Naive thymus-derived CD4-positive, alpha-beta T cell (primary cell): ENCODE measurements at regions not wholly inside any gene's neighbourhood (a gene's known extent, or its start where the extent isn't known, plus 50 kb on each side); places are given as distances from the start of the nearest gene placed in this dataset.

Experiments used
- ATAC-seq: fragments of 150-1000 bp; cut with Tn5 transposase; 2 replicates; pipeline ENCODE4 v1.10.0; 2021; ENCODE audit warnings: mild to moderate bottlenecking, moderate library complexity
- CTCF ChIA-PET: fragments of 350-600 bp; sonication (Branson Sonifier 250); formaldehyde crosslinking; loops from one replicate; lab custom pipeline; 2021; ENCODE audit warnings: antibody characterized with exemption; lab: Charles Lee
- POLR2A ChIA-PET: fragments of 350-600 bp; sonication (Branson Sonifier 250); formaldehyde crosslinking; loops from one replicate; lab custom pipeline; 2021; ENCODE audit warnings: antibody characterized with exemption, inconsistent platforms; lab: Charles Lee
- DNase-seq, 9 donors: peaks; one replicate each; pipeline versions ENCODE4 v3.0.0 to v3.0.0-alpha.2; 2020 to 2022; ENCODE audit warnings: mixed read lengths in 1 of 9
- H3K27ac ChIP-seq: one replicate; pipeline ENCODE4 v1.7.0; 2013; ENCODE audit warnings: mild to moderate bottlenecking, low read depth, low read length, moderate library complexity
- H3K27me3 ChIP-seq, 2 donors: one replicate each; pipeline ENCODE4 v1.7.0; 2013; ENCODE audit warnings: low read length in 2 of 2, mild to moderate bottlenecking in 2 of 2, moderate library complexity in 2 of 2; ENCODE audit not compliant: control insufficient read depth in 2 of 2, insufficient read depth in 2 of 2
- H3K36me3 ChIP-seq, 3 experiments: 1 replicate in 2 of 3; 2 replicates in 1 of 3; pipeline ENCODE4 v1.7.0; 2013; ENCODE audit warnings: low read length in 3 of 3, mild to moderate bottlenecking in 3 of 3, moderate library complexity in 1 of 3; ENCODE audit not compliant: insufficient read depth in 3 of 3, control insufficient read depth in 2 of 3
- H3K4me1 ChIP-seq, 2 donors: one replicate each; pipeline ENCODE4 v1.7.0; 2013; ENCODE audit warnings: low read length in 2 of 2, mild to moderate bottlenecking in 2 of 2, moderate library complexity in 1 of 2; ENCODE audit not compliant: control insufficient read depth in 2 of 2, insufficient read depth in 2 of 2
- H3K4me3 ChIP-seq: 2 replicates; pipeline ENCODE4 v1.7.0; 2013; ENCODE audit warnings: mild to moderate bottlenecking, low read length
- H3K9me3 ChIP-seq, 3 experiments: 1 replicate in 2 of 3; 2 replicates in 1 of 3; pipeline ENCODE4 v1.7.0; 2013; ENCODE audit warnings: low read length in 3 of 3; ENCODE audit not compliant: control insufficient read depth in 2 of 3
- H3K27ac Mint-ChIP-seq, 9 donors: one replicate each; pipeline ENCODE4 v1.8.0; 2020 to 2022; ENCODE audit warnings: mixed read lengths in 9 of 9, mild to moderate bottlenecking in 8 of 9, moderate library complexity in 5 of 9, inconsistent platforms in 2 of 9
- H3K27me3 Mint-ChIP-seq, 5 donors: one replicate each; pipeline ENCODE4 v1.8.0; 2021 to 2022; ENCODE audit warnings: mixed read lengths in 5 of 5, mild to moderate bottlenecking in 1 of 5
- H3K36me3 Mint-ChIP-seq, 5 donors: one replicate each; pipeline ENCODE4 v1.8.0; 2020 to 2022; ENCODE audit warnings: mixed read lengths in 5 of 5, mild to moderate bottlenecking in 3 of 5, inconsistent platforms in 1 of 5
- H3K4me1 Mint-ChIP-seq, 7 donors: one replicate each; pipeline ENCODE4 v1.8.0; 2020 to 2022; ENCODE audit warnings: mixed read lengths in 7 of 7, mild to moderate bottlenecking in 3 of 7, inconsistent platforms in 1 of 7
- H3K4me3 Mint-ChIP-seq, 10 donors: one replicate each; pipeline ENCODE4 v1.8.0; 2020 to 2022; ENCODE audit warnings: mild to moderate bottlenecking in 10 of 10, mixed read lengths in 10 of 10, moderate library complexity in 6 of 10, inconsistent platforms in 2 of 10
- H3K9me3 Mint-ChIP-seq, 11 donors: one replicate each; pipeline ENCODE4 v1.8.0; 2020 to 2022; ENCODE audit warnings: mixed read lengths in 11 of 11, mild to moderate bottlenecking in 4 of 11, inconsistent platforms in 1 of 11, moderate library complexity in 1 of 11
- intact Hi-C, 2 donors: fragments of 100-400 bp; cut with micrococcal nuclease; formaldehyde crosslinking; loops; one replicate each; pipeline ENCODE4 v1.15.1; 2023

DNA sequence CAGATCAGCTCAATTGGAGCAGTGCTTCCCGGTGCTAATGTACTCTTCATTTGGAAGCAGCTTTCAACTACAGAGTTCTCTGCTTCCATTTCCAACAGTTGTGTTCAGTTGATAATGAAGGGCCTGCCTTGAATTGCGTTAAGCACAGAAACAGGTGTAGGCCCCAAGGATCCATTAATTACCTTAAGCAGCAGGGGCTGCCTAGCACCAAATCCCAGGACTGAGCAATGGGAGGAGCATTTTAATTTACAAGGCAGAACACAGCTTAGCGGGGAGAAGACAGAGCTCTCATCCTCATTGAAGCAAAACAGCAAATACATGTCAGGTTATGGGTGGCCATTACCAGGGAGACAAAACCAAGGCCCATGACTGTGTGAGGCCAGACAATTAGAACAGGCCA lies 349.6 kb downstream of the TFEC start:
- no peaks in the 10 kb centered on the region for H3K27me3 Mint-ChIP-seq

GRCh38 chr7:115679976-115680375 lies 350.6 kb downstream of the TFEC start:
- ChIA-PET CTCF (no interaction called here), POLR2A (no interaction called here)
- intact Hi-C loops, result loop anchor here in 1 of 2 donors (1.0 to 10.0 kb wide), 2 partner anchors 815 to 1595 kb away; no protein-coding TSS in a partner anchor
- no peaks in the 10 kb centered on the region for H3K36me3 Mint-ChIP-seq
- Histone ChIP-seq H3K9me3 (no peaks in the 10 kb centered on the region), H3K36me3 (no peaks in the 10 kb centered on the region), H3K4me3 (no peak overlapping the region), H3K4me1 (no peaks in the 10 kb centered on the region), H3K27me3 (peaks cover 0 to 3% of the 10 kb centered on the region in 2 donors), H3K27ac (no peak overlapping the region)
- H3K9me3 Mint-ChIP-seq, result peaks cover 0 to 3% (median 0%) of the 10 kb centered on the region in 11 donors
- DNase-seq (no peak), ATAC-seq (no peak)
- no peaks in the 10 kb centered on the region for H3K27me3 Mint-ChIP-seq
- no peak overlapping the region for H3K27ac Mint-ChIP-seq
- H3K4me3 Mint-ChIP-seq, result no peak overlapping the region
- H3K4me1 Mint-ChIP-seq, result no peaks in the 10 kb centered on the region

More for the DNA sequence above, 349.6 kb downstream of the TFEC start:
- no peak for ATAC-seq
- Mint-ChIP-seq H3K36me3 (no peaks in the 10 kb centered on the region), H3K27ac (no peak overlapping the region), H3K9me3 (peaks cover 0 to 3% (median 0%) of the 10 kb centered on the region in 11 donors), H3K4me1 (no peaks in the 10 kb centered on the region), H3K4me3 (no peak overlapping the region)
- Histone ChIP-seq H3K27ac (no peak overlapping the region), H3K4me1 (no peaks in the 10 kb centered on the region), H3K27me3 (peaks cover 0 to 5% of the 10 kb centered on the region in 2 donors), H3K9me3 (no peaks in the 10 kb centered on the region), H3K36me3 (no peaks in the 10 kb centered on the region), H3K4me3 (no peak overlapping the region)
- intact Hi-C loops, result loop anchor here in 1 of 2 donors (1.0 to 10.0 kb wide), 2 partner anchors 816 to 1596 kb away; no protein-coding TSS in a partner anchor
- ChIA-PET POLR2A (no interaction called here), CTCF (interaction anchor here (0.6 kb wide), 1 partner anchor 81 kb away, joined by 3 read pairs; no protein-coding TSS in a partner anchor)
- no peak for DNase-seq

DNA sequence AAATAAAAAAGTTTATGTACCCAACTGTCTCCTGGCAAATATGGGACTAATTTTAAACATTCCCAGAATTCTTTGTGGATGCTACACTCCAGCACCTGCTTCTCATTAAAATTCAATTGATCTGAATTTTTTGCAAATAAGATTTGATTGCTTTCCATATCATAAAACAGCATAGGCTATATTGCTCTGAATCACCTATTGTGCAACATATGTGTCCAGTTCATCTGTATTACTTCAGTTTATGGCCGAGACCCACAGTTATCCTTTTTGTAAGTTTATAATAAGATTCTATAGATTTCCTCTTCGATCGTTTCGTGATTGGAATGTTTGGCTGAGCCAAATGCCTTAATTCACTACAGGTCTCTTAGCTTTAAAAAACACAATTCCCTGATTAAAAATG lies 351.1 kb downstream of the TFEC start:
- Histone ChIP-seq H3K9me3 (no peaks in the 10 kb centered on the region), H3K36me3 (no peaks in the 10 kb centered on the region), H3K27ac (no peak overlapping the region), H3K4me1 (no peaks in the 10 kb centered on the region), H3K27me3 (no peaks in the 10 kb centered on the region), H3K4me3 (no peak overlapping the region)
- Mint-ChIP-seq H3K9me3 (peaks cover 0 to 3% (median 0%) of the 10 kb centered on the region in 11 donors), H3K27ac (no peak overlapping the region), H3K36me3 (no peaks in the 10 kb centered on the region), H3K4me3 (no peak overlapping the region), H3K27me3 (no peaks in the 10 kb centered on the region), H3K4me1 (no peaks in the 10 kb centered on the region)
- DNase-seq (no peak), ATAC-seq (no peak)
- CTCF ChIA-PET, result no interaction called here
- intact Hi-C loops, result no loop called here
- POLR2A ChIA-PET, result no interaction called here

DNA sequence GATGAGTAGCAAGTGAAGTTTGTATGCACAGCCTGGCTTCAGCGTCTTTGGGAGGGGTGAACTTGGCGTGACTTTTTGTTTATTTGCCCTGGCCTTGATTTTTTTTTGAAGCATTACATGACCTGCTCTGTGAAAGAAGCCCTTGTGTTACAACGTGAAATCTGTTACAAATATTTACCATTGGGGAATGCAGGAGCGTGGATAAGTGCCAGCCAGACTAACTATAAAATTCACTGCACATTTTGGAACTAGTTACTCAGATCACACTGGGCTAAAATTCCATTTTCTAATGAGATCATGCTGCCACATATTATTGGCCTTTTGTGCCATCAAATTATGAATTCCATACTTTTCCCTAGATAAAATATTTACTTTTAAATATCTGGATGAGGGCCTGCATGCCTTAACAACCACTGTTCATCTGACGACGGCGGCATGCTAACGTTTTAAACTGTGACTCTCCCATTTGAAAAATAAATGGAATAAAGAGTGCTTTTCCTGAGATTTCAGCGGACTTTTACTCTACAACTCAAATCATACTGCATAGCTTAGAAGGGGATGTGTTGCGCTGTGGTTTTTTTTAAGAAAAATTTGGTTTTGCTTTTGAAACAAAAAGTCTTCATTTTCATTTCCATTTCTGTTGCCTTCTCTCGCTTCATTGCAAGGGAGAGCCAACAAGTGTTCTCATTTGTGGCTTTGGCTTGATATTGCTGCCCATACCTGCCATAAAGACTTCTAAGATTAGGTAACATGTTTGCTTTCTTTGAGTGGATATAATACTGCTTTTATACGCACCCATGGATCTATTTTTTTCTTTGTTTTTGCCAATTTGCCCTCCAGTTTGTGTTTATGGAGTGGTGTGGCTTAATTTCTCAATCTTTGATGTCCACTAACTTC lies 352.2 kb downstream of the TFEC start:
- H3K27ac Mint-ChIP-seq, result no peak overlapping the region
- no peak for DNase-seq
- H3K9me3 Mint-ChIP-seq, result peaks cover 0 to 3% (median 0%) of the 10 kb centered on the region in 11 donors
- H3K27me3 Mint-ChIP-seq, result no peaks in the 10 kb centered on the region
- H3K36me3 ChIP-seq, result no peaks in the 10 kb centered on the region
- intact Hi-C loops, result no loop called here
- ATAC-seq, result no peak
- H3K4me1 ChIP-seq, result no peaks in the 10 kb centered on the region
- H3K4me1 Mint-ChIP-seq, result no peaks in the 10 kb centered on the region
- no peaks in the 10 kb centered on the region for H3K9me3 ChIP-seq
- POLR2A ChIA-PET, result no interaction called here
- no peak overlapping the region for H3K4me3 ChIP-seq
- H3K36me3 Mint-ChIP-seq, result no peaks in the 10 kb centered on the region
- CTCF ChIA-PET, result no interaction called here
- no peaks in the 10 kb centered on the region for H3K27me3 ChIP-seq
- no peak overlapping the region for H3K4me3 Mint-ChIP-seq
- no peak overlapping the region for H3K27ac ChIP-seq

GRCh38 chr7:115676707-115677106 lies 353.9 kb downstream of the TFEC start:
- H3K27me3 Mint-ChIP-seq, result no peaks in the 10 kb centered on the region
- Histone ChIP-seq H3K36me3 (no peaks in the 10 kb centered on the region), H3K4me3 (no peak overlapping the region), H3K9me3 (no peaks in the 10 kb centered on the region), H3K27ac (no peak overlapping the region), H3K4me1 (no peaks in the 10 kb centered on the region), H3K27me3 (no peaks in the 10 kb centered on the region)
- peaks cover 0 to 3% (median 0%) of the 10 kb centered on the region in 11 donors for H3K9me3 Mint-ChIP-seq
- no peak overlapping the region for H3K4me3 Mint-ChIP-seq
- DNase-seq (no peak), ATAC-seq (no peak)
- no peaks in the 10 kb centered on the region for H3K4me1 Mint-ChIP-seq
- intact Hi-C loops, result no loop called here
- ChIA-PET CTCF (no interaction called here), POLR2A (no interaction called here)
- no peaks in the 10 kb centered on the region for H3K36me3 Mint-ChIP-seq
- H3K27ac Mint-ChIP-seq, result no peak overlapping the region

DNA sequence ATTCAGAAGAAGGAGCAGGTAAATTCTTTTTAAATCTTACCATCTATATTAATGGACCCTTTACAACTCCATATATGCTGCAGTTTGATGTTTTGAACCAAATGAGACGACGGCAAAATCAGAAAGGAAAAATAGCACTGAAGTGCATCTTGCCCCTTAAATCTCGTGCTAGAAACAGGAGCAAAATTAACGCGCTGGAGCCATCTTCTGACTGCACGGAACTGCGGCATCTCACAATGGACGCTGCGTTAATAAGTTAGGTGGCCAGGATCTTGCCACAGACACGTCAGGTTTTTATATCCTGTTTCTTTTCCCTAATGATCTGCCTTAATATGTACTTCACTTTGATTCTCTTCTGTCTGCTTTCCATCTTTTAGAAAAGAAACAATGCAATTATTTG lies 354.5 kb downstream of the TFEC start:
- no peaks in the 10 kb centered on the region for H3K4me1 Mint-ChIP-seq
- DNase-seq (no peak), ATAC-seq (no peak)
- H3K9me3 Mint-ChIP-seq, result peaks cover 0 to 3% (median 0%) of the 10 kb centered on the region in 11 donors
- Histone ChIP-seq H3K36me3 (no peaks in the 10 kb centered on the region), H3K9me3 (no peaks in the 10 kb centered on the region), H3K27ac (no peak overlapping the region), H3K4me3 (no peak overlapping the region), H3K4me1 (no peaks in the 10 kb centered on the region), H3K27me3 (no peaks in the 10 kb centered on the region)
- POLR2A ChIA-PET, result no interaction called here
- no peaks in the 10 kb centered on the region for H3K36me3 Mint-ChIP-seq
- CTCF ChIA-PET, result no interaction called here
- H3K27me3 Mint-ChIP-seq, result no peaks in the 10 kb centered on the region
- no peak overlapping the region for H3K4me3 Mint-ChIP-seq
- H3K27ac Mint-ChIP-seq, result no peak overlapping the region
- intact Hi-C loops, result no loop called here
